Adrenal gland (tissue), 9 donors: ENCODE measurements at regions not wholly inside any gene's neighbourhood (a gene's known extent, or its start where the extent isn't known, plus 50 kb on each side); places are given as distances from the start of the nearest gene placed in this dataset.
"Not testable (repeated sequence)": the region's sequence is repeated elsewhere in the genome, so short reads cannot be mapped to it uniquely, and the experiment has no call there.

Experiments
- DNase-seq, 7 donors: peaks; one replicate each; pipeline ENCODE4 v3.0.0-alpha.2; 2019 to 2020
- H3K27ac ChIP-seq, 5 donors: fragments of 200-600 bp; sonication (generic) in 4 of 5; 1 replicate in 3 of 5; 2 replicates in 2 of 5; pipeline versions ENCODE4 v1.5.1 to v1.8.0; 2016 to 2020; ENCODE audit warnings: mild to moderate bottlenecking in 1 of 5
- H3K27me3 ChIP-seq: fragments of 200-600 bp; 2 replicates; pipeline ENCODE4 v1.8.0; 2021
- H3K36me3 ChIP-seq, 2 donors: fragments of 200-600 bp; replicated peaks in 1 of 2; 1 replicate in 1 of 2; 2 replicates in 1 of 2; pipeline versions ENCODE4 v1.5.1 to v1.8.0; 2018 to 2022
- H3K4me1 ChIP-seq, 2 donors: fragments of 200-600 bp; replicated peaks in 1 of 2; 1 replicate in 1 of 2; 2 replicates in 1 of 2; pipeline versions ENCODE4 v1.5.1 to v1.8.0; 2018 to 2021
- H3K4me3 ChIP-seq, 4 donors: fragments of 200-600 bp; sonication (generic) in 3 of 4; one replicate each; pipeline ENCODE4 v1.5.1; 2016 to 2018
- H3K9me3 ChIP-seq, 3 donors: fragments of 200-600 bp; sonication (generic) in 1 of 3; replicated peaks in 1 of 3; 1 replicate in 2 of 3; 2 replicates in 1 of 3; pipeline versions ENCODE4 v1.5.1 to v1.8.0; 2016 to 2021
- WGBS, 4 donors: extraction: QIAGEN DNeasy Blood & Tissue Kit in 2 of 4; methylation state at CpG; one replicate each; pipeline versions ENCODE4 v1.1.5 to v1.1.7; 2013 to 2017; 5-methylcytosine and 5-hydroxymethylcytosine counted together
- intact Hi-C, 2 donors: fragments of 100-400 bp; cut with DNase I; formaldehyde crosslinking; loops; one replicate each; pipeline versions ENCODE4 v1.14.1 to v1.15.0; 2022 to 2023
- donor health status: healthy with polysubstance abuse.
- donor health status: Bipolar disorder and iron deficiency.
- donor health status: DM: yes; HTN: yes; CAD: no.
- donor health status: DM: no; HTN: no; CAD: no.
- donor health status: DM: no; HTN: no; CAD: no.

DNA sequence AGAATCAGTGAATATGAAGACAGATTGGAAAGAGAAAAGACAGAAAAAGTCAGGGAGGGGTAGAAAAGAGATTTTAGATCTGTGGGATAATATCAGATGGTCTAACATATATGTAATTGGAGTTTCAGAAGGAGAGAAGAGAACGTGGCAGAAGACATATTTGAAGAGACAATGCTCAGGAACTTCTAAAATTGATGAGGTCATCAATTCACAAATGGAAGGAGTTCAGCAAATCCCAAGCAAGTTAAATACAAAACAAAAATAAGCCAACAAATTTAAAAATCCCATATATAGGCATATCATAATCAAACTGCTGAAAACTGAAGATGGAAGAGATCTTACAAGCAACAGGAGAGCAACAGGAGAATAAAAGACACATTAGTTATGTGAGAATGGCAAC is 87.3 kb downstream of the SYT15B start:
- H3K4me1 ChIP-seq, intact Hi-C loops, H3K36me3 ChIP-seq, H3K27me3 ChIP-seq, H3K4me3 ChIP-seq, H3K27ac ChIP-seq, H3K9me3 ChIP-seq, DNase-seq: not testable (repeated sequence)
- 38 to 75% (median 67%) methylated on average over 1 of the region's 1 CpG; no CpG with 5 or more reads in 1 of the 4 donors for WGBS, 4 donors

DNA sequence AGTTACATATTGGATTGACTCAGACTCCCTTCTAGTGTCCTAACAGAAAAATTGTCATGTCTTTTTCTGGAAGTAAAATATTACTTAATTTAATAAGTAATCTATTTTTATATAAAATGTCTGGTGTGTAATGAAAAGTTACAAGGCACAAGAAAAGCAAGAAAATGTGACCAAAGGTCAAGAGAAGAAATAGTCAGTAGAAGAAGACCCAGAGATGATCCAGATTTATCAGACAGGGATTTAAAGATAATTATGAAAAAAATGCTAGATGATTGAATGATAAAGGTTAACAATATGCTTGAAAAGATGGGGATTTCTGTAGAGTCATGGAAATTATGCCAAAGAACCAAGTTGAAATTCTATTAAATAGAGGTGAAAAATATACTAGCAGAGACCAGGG is 87.8 kb downstream of the SYT15B start:
- H3K4me1 ChIP-seq, H3K9me3 ChIP-seq, H3K36me3 ChIP-seq, DNase-seq, intact Hi-C loops, H3K27ac ChIP-seq, H3K27me3 ChIP-seq, H3K4me3 ChIP-seq: not testable (repeated sequence)

DNA sequence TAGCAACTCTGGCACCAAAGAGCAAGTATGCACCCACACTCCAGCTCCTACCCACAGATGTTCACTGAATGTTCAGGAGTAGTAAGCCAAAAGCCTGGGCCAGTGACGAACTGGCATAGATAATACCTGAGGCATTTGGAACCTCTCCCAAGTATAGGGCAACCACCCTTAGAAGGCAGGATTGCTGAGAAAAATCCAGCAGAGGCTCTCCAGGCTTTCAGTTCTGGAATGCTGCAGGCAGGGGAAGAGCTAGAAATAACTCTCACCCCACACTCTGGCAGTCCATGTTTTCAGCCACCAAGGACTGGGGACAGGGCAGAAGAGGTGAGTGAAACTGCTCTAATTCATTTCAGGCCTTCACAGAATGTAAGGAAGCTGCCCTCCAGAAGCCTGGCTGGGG is 90.3 kb downstream of the SYT15B start:
- H3K9me3 ChIP-seq, H3K27ac ChIP-seq, intact Hi-C loops, H3K27me3 ChIP-seq, H3K4me3 ChIP-seq, H3K36me3 ChIP-seq, DNase-seq, H3K4me1 ChIP-seq: not testable (repeated sequence)
- no CpG with 5 or more reads among the region's 1 CpG for WGBS, 4 donors

DNA sequence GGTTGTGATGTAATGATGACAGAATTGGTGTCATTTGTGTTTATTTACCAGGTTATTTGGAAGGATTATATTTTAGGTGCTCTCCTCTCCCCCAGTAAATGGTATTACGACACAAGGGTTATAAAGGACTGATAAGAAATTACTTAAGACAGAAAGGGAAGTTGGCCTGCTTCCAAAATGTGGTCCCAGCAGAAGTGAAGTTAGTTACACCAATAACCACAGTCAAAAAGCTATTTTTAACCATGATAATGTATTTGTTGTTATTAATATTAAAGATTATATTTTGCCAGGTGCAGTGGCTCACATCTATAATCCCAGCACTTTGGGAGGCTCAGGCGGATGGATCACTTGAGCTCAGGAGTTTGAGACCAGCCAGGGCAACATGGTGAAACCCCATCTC is 92.5 kb downstream of the SYT15B start:
- H3K27ac ChIP-seq, intact Hi-C loops, H3K9me3 ChIP-seq, H3K36me3 ChIP-seq, H3K4me1 ChIP-seq, DNase-seq, H3K27me3 ChIP-seq, H3K4me3 ChIP-seq: not testable (repeated sequence)
- 58 to 88% (median 66%) methylated on average over 1 of the region's 2 CpGs for whole genome bisulfite sequencing, 4 donors

DNA sequence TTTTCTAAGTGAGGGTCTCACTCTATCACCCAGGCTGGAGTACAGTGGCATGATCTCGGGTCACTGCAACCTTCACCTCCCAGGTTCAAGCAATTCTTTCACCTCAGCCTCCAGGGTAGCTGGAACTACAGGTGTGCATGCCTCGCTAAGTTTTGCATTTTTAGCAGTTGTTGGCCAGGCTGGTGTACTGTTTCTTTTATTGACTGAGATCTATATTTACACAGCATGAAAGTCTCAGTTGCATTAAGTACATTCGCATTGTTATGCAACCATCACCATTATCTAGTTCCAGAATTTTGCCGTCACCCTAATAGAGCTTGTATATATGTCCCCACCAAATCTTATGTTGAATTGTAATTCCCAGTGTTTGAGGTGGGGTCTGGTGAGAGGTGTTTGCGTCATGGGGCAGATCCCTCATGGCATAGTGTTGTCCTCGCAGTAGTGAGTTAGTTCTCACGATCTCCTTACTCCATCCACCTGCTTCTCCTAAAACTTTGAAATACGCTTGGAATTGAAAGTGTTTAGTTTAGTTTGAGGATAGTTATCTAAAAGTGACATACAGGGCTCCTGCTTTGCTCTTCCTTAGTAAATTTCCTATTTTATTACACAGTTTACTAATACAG is 101.3 kb downstream of the SYT15B start:
- H3K4me1 ChIP-seq, H3K4me3 ChIP-seq, H3K9me3 ChIP-seq, H3K27ac ChIP-seq, intact Hi-C loops, DNase-seq, H3K36me3 ChIP-seq, H3K27me3 ChIP-seq: not testable (repeated sequence)
- WGBS, 4 donors = 76 to 96% (median 81%) methylated on average over 3 to 4 of the region's 8 CpGs

DNA sequence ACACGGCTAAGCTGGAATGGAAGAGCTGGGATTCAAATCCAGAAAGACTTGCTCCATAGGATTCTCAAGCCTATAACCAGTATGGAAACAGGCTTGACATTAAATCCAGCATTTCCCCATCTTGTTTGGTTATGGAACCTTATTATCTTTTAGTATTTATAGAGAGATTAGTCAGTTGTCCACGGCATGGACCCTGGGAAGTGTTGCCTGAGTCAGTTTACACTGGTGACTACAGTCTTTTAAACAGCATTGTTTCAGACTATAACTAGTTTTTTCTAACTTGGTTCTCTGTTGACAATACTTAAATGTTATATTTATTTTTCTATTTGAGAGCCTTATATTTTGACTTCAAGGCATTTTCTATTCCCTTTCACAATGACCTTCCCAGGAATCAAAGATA is 106.7 kb downstream of the SYT15B start:
- no CpG with 5 or more reads among the region's 2 CpGs for WGBS, 4 donors

DNA sequence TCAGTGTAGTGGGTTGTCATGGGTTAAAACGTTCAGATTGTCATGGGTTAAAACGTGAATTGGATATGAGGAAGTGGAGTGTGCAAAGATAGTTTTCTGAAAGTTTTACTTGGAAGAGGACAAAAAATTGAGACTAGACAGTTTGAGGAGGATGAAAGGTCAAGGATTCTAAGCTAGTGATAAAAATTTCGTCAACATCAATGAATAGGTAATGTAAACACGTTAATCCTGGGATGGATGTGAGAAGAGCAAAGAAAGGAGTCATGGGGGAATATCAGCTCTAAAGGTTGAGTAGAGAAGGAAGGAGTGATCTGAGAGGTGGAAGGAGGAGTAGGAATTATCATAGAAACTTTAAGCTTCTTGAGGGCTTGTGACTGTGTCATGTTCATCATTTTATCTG is 109.2 kb downstream of the SYT15B start:
- H3K9me3 ChIP-seq, H3K27me3 ChIP-seq, DNase-seq, intact Hi-C loops, H3K4me3 ChIP-seq, H3K4me1 ChIP-seq, H3K36me3 ChIP-seq, H3K27ac ChIP-seq: not testable (repeated sequence)
- WGBS, 4 donors = 35 to 51% (median 43%) methylated on average over 2 to 4 of the region's 4 CpGs

More for the DNA sequence above, 106.7 kb downstream of the SYT15B start:
- H3K4me3 ChIP-seq, H3K4me1 ChIP-seq, H3K9me3 ChIP-seq, H3K27ac ChIP-seq, intact Hi-C loops, H3K36me3 ChIP-seq, H3K27me3 ChIP-seq, DNase-seq: not testable (repeated sequence)

DNA sequence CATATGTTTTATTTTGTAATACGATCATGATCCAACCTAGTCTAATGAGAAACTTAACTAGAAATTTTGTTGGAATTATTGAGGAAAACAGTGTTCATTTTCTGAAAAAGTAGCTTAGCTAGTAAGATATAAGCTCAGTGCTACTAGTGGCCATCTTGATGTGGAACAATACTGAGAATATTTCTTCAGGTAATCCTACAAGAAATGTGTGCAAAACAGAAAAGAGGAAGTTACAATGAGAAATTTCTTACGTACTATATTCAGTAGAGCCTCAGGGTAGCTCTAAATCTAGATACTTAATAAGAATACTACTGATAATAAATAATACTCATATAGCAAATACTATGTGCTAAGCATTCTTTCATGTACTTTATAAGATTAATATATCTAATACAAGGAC is 114.8 kb downstream of the SYT15B start:
- 45 to 64% methylated on average over 1 of the region's 2 CpGs; no CpG with 5 or more reads in 2 of the 4 donors for WGBS, 4 donors
- H3K4me3 ChIP-seq, H3K4me1 ChIP-seq, H3K36me3 ChIP-seq, H3K9me3 ChIP-seq, H3K27me3 ChIP-seq, DNase-seq, H3K27ac ChIP-seq, intact Hi-C loops: not testable (repeated sequence)

DNA sequence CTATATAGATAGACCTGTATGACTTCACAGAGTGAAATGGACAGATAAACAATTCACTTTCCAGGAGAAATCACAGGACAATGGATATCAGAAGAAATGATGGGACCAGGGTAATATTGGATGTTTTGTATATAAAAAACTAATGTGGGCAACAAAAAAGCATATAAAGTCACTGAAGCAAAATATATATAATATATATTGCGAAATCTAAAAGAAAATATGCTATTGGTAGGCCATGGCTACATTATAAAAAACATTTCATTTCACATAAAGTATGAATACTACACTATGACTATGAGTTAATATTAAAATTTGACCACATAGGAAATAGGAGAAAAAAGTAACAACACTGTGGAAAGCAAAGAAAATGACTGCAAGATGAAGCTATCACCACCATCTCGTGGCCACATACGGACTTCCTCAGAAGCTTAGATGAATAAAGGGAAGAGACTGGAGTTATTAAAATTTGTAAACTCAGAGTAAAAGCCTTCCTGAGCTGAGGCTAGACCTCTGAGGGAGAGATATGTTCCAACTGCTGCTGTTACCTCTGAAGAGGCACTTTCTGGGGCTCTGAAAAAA is 115.8 kb downstream of the SYT15B start:
- DNase-seq, H3K27ac ChIP-seq, H3K9me3 ChIP-seq, intact Hi-C loops, H3K27me3 ChIP-seq, H3K4me3 ChIP-seq, H3K36me3 ChIP-seq, H3K4me1 ChIP-seq: not testable (repeated sequence)
- WGBS, 4 donors = 51 to 70% (median 60%) methylated on average over 3 of the region's 3 CpGs
